SHP77 (cell line): ENCODE measurements at regions not wholly inside any gene's neighbourhood (a gene's known extent, or its start where the extent isn't known, plus 50 kb on each side); places are given as distances from the start of the nearest gene placed in this dataset.
"Not testable (repeated sequence)": the region's sequence is repeated elsewhere in the genome, so short reads cannot be mapped to it uniquely, and the experiment has no call there.

Experiments
- DNase-seq, 2 experiments: peaks; one replicate each; lab custom pipeline; 2025; lab: John Stamatoyannopoulos, UW

- no peak for DNase-seq
Observed at GRCh38 chr1:189022015-189022414, 1455.6 kb downstream of the BRINP3 start.

- DNase-seq, result no peak
Observed at GRCh38 chr1:189027512-189027911, 1450.2 kb downstream of the BRINP3 start.

GRCh38 chr1:189033169-189033568 is 1444.5 kb downstream of the BRINP3 start:
- DNase-seq, result no peak

- DNase-seq, result no peak
Observed at GRCh38 chr1:189036628-189037027, 1441.0 kb downstream of the BRINP3 start.

- no peak for DNase-seq
Observed at GRCh38 chr1:189046127-189046526, 1431.5 kb downstream of the BRINP3 start.

GRCh38 chr1:189084811-189085210 is 1392.9 kb downstream of the BRINP3 start:
- DNase-seq, result no peak

GRCh38 chr1:189103956-189104355 is 1373.7 kb downstream of the BRINP3 start:
- DNase-seq, result no peak

GRCh38 chr1:189117072-189117770 is 1360.4 kb downstream of the BRINP3 start:
- DNase-seq, result no peak

- no peak for DNase-seq
Observed at GRCh38 chr1:189121941-189122340, 1355.7 kb downstream of the BRINP3 start.

- no peak for DNase-seq
Observed at GRCh38 chr1:189125694-189126093, 1352.0 kb downstream of the BRINP3 start.

- no peak for DNase-seq
Observed at GRCh38 chr1:189131576-189131975, 1346.1 kb downstream of the BRINP3 start.

- not testable (repeated sequence) for DNase-seq
Observed at GRCh38 chr1:189139748-189140147, 1337.9 kb downstream of the BRINP3 start.

- DNase-seq, result no peak
Observed at GRCh38 chr1:189141056-189141455, 1336.6 kb downstream of the BRINP3 start.

GRCh38 chr1:189149547-189150375 is 1327.9 kb downstream of the BRINP3 start:
- no peak for DNase-seq

- DNase-seq, result no peak
Observed at GRCh38 chr1:189150624-189151023, 1327.0 kb downstream of the BRINP3 start.

GRCh38 chr1:189151361-189151760 is 1326.3 kb downstream of the BRINP3 start:
- no peak for DNase-seq

- no peak for DNase-seq
Observed at GRCh38 chr1:189152685-189153084, 1325.0 kb downstream of the BRINP3 start.

GRCh38 chr1:189158155-189158554 is 1319.5 kb downstream of the BRINP3 start:
- no peak for DNase-seq

GRCh38 chr1:189175889-189176288 is 1301.8 kb downstream of the BRINP3 start:
- no peak for DNase-seq

- no peak for DNase-seq
Observed at GRCh38 chr1:189180057-189180456, 1297.6 kb downstream of the BRINP3 start.

GRCh38 chr1:189185097-189185496 is 1292.6 kb downstream of the BRINP3 start:
- DNase-seq, result no peak

GRCh38 chr1:189192741-189193520 is 1284.7 kb downstream of the BRINP3 start:
- DNase-seq, result no peak

- no peak for DNase-seq
Observed at GRCh38 chr1:189205863-189206262, 1271.8 kb downstream of the BRINP3 start.
